ENCODE measurements at regions not wholly inside any gene's neighbourhood (a gene's known extent, or its start where the extent isn't known, plus 50 kb on each side); places are given as distances from the start of the nearest gene placed in this dataset.

GRCh38 chr1:173367136-173367535, 110.0 kb upstream of the PRDX6 start:
- Histone ChIP-seq H3K4me2 (ENCODE audit: insufficient read depth, low read length) (no peak overlapping the region), H3K79me2 (ENCODE audit: control insufficient read depth, insufficient read depth, low read length) (no peaks in the 10 kb centered on the region), H3K27me3 (ENCODE audit: control insufficient read depth in 2 of 2, insufficient read depth in 2 of 2, low read length in 2 of 2) (no peaks in the 10 kb centered on the region), H2AFZ (ENCODE audit: low read depth, low read length) (no peak overlapping the region), H4K20me1 (replicated peaks; ENCODE audit: control insufficient read depth, insufficient read depth, low read length) (no peaks in the 10 kb centered on the region), H3K9ac (ENCODE audit: insufficient read depth in 1 of 2, low read depth in 2 of 2, low read length in 2 of 2) (no peak overlapping the region), H3K4me1 (replicated peaks in 1 of 2; ENCODE audit: control insufficient read depth in 2 of 2, insufficient read depth in 2 of 2, low read length in 2 of 2) (no peaks in the 10 kb centered on the region; a peak in 2 of 5 replicates), H3K9me1 (ENCODE audit: control insufficient read depth, insufficient read depth, low read length) (no peaks in the 10 kb centered on the region), H3K27ac (ENCODE audit: extremely low read depth, low read depth, low read length) (no peak overlapping the region), H3K36me3 (ENCODE audit: control insufficient read depth, insufficient read depth, low read length) (no peaks in the 10 kb centered on the region), H3K9me3 (replicated peaks; ENCODE audit: control insufficient read depth, insufficient read depth, low read depth, low read length) (no peaks in the 10 kb centered on the region; the same call in 1 of the 2 replicates), H3K4me3 (no peak overlapping the region)
- POLR2A ChIA-PET = no interaction called here
- no TSS peak for BruUV-seq (replicated peaks)
- ATAC-seq = no peak
- DNase-seq (ENCODE audit: extremely low read depth in 1 of 4, low spot score in 3 of 4) = no peak
- no peak for FAIRE-seq
- TF ChIP-seq ZNF239 (CRISPR knock-in tag; IDR thresholded peaks at IDR 0.05) (no peak), PTRF (tag; IDR thresholded peaks at IDR 0.05) (no peak), SNIP1 (IDR thresholded peaks at IDR 0.05; ENCODE audit: low read depth) (no peak), ZBTB8A (IDR thresholded peaks at IDR 0.05; ENCODE audit: partially characterized antibody) (no peak), SIRT6 (IDR thresholded peaks at IDR 0.05; ENCODE audit: low read depth, low read length) (no peak), NR4A1 (CRISPR knock-in tag; IDR thresholded peaks at IDR 0.05) (no peak), NR4A1 (tag; IDR thresholded peaks at IDR 0.05) (no peak), ZNF79 (CRISPR knock-in tag; IDR thresholded peaks at IDR 0.05; ENCODE audit: low read depth) (no peak), ZNF707 (CRISPR knock-in tag; conservative IDR thresholded peaks at IDR 0.05) (no peak), ZNF165 (CRISPR knock-in tag; IDR thresholded peaks at IDR 0.05; ENCODE audit: borderline replicate concordance) (no peak), MYC (IDR thresholded peaks at IDR 0.05; ENCODE audit: low read depth, low read length) (no peak), MYC (CRISPR knock-in tag; IDR thresholded peaks at IDR 0.05; ENCODE audit: borderline replicate concordance, low read depth) (no peak), USF1 (CRISPR knock-in tag; IDR thresholded peaks at IDR 0.05) (no peak), ZNF785 (CRISPR knock-in tag; IDR thresholded peaks at IDR 0.05) (no peak), KAT2B (IDR thresholded peaks at IDR 0.05; ENCODE audit: low read depth, low read length) (no peak), MXI1 (IDR thresholded peaks at IDR 0.05; ENCODE audit: low read depth, low read length) (no peak), LEF1 (IDR thresholded peaks at IDR 0.05) (no peak), NUFIP1 (IDR thresholded peaks at IDR 0.05; ENCODE audit: partially characterized antibody) (no peak), KDM1A (IDR thresholded peaks at IDR 0.05) (no peak)
- TF ChIP-seq, protein P1, sequence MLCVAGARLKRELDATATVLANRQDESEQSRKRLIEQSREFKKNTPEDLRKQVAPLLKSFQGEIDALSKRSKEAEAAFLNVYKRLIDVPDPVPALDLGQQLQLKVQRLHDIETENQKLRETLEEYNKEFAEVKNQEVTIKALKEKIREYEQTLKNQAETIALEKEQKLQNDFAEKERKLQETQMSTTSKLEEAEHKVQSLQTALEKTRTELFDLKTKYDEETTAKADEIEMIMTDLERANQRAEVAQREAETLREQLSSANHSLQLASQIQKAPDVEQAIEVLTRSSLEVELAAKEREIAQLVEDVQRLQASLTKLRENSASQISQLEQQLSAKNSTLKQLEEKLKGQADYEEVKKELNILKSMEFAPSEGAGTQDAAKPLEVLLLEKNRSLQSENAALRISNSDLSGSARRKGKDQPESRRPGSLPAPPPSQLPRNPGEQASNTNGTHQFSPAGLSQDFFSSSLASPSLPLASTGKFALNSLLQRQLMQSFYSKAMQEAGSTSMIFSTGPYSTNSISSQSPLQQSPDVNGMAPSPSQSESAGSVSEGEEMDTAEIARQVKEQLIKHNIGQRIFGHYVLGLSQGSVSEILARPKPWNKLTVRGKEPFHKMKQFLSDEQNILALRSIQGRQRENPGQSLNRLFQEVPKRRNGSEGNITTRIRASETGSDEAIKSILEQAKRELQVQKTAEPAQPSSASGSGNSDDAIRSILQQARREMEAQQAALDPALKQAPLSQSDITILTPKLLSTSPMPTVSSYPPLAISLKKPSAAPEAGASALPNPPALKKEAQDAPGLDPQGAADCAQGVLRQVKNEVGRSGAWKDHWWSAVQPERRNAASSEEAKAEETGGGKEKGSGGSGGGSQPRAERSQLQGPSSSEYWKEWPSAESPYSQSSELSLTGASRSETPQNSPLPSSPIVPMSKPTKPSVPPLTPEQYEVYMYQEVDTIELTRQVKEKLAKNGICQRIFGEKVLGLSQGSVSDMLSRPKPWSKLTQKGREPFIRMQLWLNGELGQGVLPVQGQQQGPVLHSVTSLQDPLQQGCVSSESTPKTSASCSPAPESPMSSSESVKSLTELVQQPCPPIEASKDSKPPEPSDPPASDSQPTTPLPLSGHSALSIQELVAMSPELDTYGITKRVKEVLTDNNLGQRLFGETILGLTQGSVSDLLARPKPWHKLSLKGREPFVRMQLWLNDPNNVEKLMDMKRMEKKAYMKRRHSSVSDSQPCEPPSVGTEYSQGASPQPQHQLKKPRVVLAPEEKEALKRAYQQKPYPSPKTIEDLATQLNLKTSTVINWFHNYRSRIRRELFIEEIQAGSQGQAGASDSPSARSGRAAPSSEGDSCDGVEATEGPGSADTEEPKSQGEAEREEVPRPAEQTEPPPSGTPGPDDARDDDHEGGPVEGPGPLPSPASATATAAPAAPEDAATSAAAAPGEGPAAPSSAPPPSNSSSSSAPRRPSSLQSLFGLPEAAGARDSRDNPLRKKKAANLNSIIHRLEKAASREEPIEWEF (CRISPR knock-in tag; IDR thresholded peaks at IDR 0.05) = no peak
- WGBS (ENCODE audit: insufficient coverage, low coverage, missing lambda C conversion rate) = 37% methylated on average over 6 of the region's 6 CpGs
- in situ Hi-C loops (cut with MboI) = no loop called here
- intact Hi-C loops (cut with micrococcal nuclease) = no loop called here
- CTCF ChIA-PET (ENCODE audit: low intra/inter-chr PET ratio) = no interaction called here
